ENCODE measurements at regions not wholly inside any gene's neighbourhood (a gene's known extent, or its start where the extent isn't known, plus 50 kb on each side); places are given as distances from the start of the nearest gene placed in this dataset.

DNA sequence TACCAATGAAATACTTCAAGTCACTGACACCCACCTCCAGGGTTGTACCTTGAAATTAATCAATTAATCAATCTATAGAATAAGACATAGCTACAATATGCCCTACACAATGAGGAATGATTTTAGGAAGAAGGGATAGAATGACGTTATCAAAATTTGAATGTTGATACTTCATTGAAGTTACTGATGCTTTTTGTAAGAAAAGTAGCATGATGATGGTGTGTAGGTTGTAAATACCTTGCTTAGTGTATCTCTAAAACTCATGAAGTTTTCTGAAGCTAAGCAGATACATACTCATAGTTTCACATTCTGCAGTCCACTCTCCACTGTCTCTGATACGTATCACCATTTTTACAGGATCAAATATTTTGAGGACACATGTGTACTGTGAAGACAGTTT is 670.4 kb upstream of the GOT2 start:
- Histone ChIP-seq H3K27me3 (ENCODE audit: control insufficient read depth in 1 of 2, insufficient read depth in 2 of 2, low read length in 2 of 2) (no peaks in the 10 kb centered on the region), H3K9me3 (ENCODE audit: control insufficient read depth in 2 of 2, low read length in 2 of 2) (no peaks in the 10 kb centered on the region), H3K36me3 (ENCODE audit: control insufficient read depth in 2 of 2, insufficient read depth in 2 of 2, low read length in 2 of 2) (no peaks in the 10 kb centered on the region), H3K27ac (ENCODE audit: low read length) (no peak overlapping the region), H3K9ac (ENCODE audit: low read length in 2 of 2) (no peak overlapping the region), H3K4me3 (ENCODE audit: low read length in 2 of 2) (no peak overlapping the region), H3K4me1 (ENCODE audit: control insufficient read depth, insufficient read depth, low read length) (no peaks in the 10 kb centered on the region)

DNA sequence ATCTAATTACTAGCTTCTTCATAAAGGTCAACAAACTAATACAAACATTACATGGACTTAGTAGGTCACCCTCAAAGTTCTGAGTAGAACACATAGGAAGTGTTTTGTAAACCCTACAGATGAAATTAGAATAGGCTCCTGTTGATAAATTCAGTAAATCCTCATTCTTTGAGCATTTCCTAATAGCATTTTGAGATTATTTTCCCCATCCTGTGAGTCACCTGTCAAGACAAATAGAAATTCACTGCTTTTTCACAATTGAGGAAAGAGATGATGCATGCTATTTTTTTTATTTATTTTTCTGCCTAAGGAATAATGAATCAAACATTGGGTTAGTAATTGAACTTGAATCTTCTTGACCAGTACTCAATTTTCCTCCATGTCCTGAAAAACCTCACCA is 666.7 kb upstream of the GOT2 start:
- Histone ChIP-seq H3K9me3 (ENCODE audit: control insufficient read depth in 2 of 2, low read length in 2 of 2) (no peaks in the 10 kb centered on the region), H3K27ac (ENCODE audit: low read length) (no peak overlapping the region), H3K9ac (ENCODE audit: low read length in 2 of 2) (no peak overlapping the region), H3K36me3 (ENCODE audit: control insufficient read depth in 2 of 2, insufficient read depth in 2 of 2, low read length in 2 of 2) (no peaks in the 10 kb centered on the region), H3K4me1 (ENCODE audit: control insufficient read depth, insufficient read depth, low read length) (no peaks in the 10 kb centered on the region), H3K27me3 (ENCODE audit: control insufficient read depth in 1 of 2, insufficient read depth in 2 of 2, low read length in 2 of 2) (no peaks in the 10 kb centered on the region), H3K4me3 (ENCODE audit: low read length in 2 of 2) (no peak overlapping the region)

DNA sequence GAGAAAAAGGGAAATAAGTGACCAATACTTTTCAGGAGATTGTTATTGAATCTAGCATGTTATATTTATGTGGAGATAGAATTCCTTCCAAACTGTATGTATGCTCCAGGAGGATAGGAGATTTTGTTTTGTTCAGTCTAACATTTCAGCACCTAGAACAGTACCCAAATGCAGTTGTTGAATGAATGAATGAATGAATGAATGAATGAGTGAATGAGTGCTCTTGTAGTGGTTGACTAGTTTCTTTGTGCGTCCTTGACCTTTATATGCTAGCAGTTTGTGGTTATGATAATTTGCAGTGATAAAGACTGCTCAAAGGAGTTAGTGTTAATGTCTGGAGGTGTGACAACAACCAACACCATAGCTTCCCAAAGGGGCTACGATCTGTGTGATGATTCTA is 663.5 kb upstream of the GOT2 start:
- no peak overlapping the region for H3K4me3 ChIP-seq (ENCODE audit: low read length in 2 of 2)
- H3K27me3 ChIP-seq (ENCODE audit: control insufficient read depth in 1 of 2, insufficient read depth in 2 of 2, low read length in 2 of 2): no peaks in the 10 kb centered on the region
- no peaks in the 10 kb centered on the region for H3K9me3 ChIP-seq (ENCODE audit: control insufficient read depth in 2 of 2, low read length in 2 of 2)
- H3K9ac ChIP-seq (ENCODE audit: low read length in 2 of 2): no peak overlapping the region
- H3K4me1 ChIP-seq (ENCODE audit: control insufficient read depth, insufficient read depth, low read length): no peaks in the 10 kb centered on the region
- no peak overlapping the region for H3K27ac ChIP-seq (ENCODE audit: low read length)
- H3K36me3 ChIP-seq (ENCODE audit: control insufficient read depth in 2 of 2, insufficient read depth in 2 of 2, low read length in 2 of 2): no peaks in the 10 kb centered on the region

DNA sequence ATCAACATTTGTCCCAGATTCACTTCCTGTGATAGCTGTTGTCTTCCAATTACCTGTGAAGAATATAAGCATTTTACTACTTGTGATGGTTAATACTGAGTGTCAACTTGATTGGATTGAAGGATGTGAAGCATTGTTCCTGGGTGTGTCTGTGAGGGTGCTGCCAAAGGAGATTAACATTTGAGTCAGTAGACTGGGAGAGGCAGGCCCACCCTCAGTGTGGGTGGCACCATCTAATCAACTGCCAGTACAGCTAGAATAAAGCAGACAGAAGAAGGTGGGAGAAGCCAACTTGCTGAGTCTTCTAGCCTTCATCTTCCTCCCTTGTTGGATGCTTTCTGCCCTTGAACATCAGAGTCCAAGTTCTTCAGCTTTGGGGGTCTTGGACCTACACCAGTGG is 660.4 kb upstream of the GOT2 start:
- Histone ChIP-seq H3K9me3 (ENCODE audit: control insufficient read depth in 2 of 2, low read length in 2 of 2) (no peaks in the 10 kb centered on the region), H3K4me3 (ENCODE audit: low read length in 2 of 2) (no peak overlapping the region), H3K27me3 (ENCODE audit: control insufficient read depth in 1 of 2, insufficient read depth in 2 of 2, low read length in 2 of 2) (no peaks in the 10 kb centered on the region), H3K36me3 (ENCODE audit: control insufficient read depth in 2 of 2, insufficient read depth in 2 of 2, low read length in 2 of 2) (no peaks in the 10 kb centered on the region), H3K27ac (ENCODE audit: low read length) (no peak overlapping the region), H3K9ac (ENCODE audit: low read length in 2 of 2) (no peak overlapping the region), H3K4me1 (ENCODE audit: control insufficient read depth, insufficient read depth, low read length) (no peaks in the 10 kb centered on the region)

DNA sequence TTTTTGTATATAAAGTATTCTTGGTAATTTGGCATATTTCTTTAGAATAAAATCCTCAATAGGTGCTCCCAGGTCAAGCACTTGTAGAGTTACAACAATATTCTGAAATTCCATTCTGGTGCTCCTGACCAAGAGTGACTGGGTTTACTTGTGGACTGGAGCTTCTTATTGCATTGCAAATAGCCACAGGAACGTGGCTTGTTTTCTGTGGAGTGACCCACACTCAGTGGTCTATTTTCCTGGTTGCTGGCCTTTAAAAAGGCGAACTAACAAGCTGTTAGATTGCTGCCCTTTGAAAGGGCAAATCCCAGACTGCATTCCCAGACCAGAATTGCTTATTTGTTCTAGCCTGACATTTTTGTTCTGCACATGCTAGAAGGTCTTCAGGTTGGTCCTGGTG is 658.8 kb upstream of the GOT2 start:
- Histone ChIP-seq H3K9me3 (ENCODE audit: control insufficient read depth in 2 of 2, low read length in 2 of 2) (no peaks in the 10 kb centered on the region), H3K27ac (ENCODE audit: low read length) (no peak overlapping the region), H3K4me1 (ENCODE audit: control insufficient read depth, insufficient read depth, low read length) (no peaks in the 10 kb centered on the region), H3K27me3 (ENCODE audit: control insufficient read depth in 1 of 2, insufficient read depth in 2 of 2, low read length in 2 of 2) (no peaks in the 10 kb centered on the region), H3K4me3 (ENCODE audit: low read length in 2 of 2) (no peak overlapping the region), H3K36me3 (ENCODE audit: control insufficient read depth in 2 of 2, insufficient read depth in 2 of 2, low read length in 2 of 2) (no peaks in the 10 kb centered on the region), H3K9ac (ENCODE audit: low read length in 2 of 2) (no peak overlapping the region)

DNA sequence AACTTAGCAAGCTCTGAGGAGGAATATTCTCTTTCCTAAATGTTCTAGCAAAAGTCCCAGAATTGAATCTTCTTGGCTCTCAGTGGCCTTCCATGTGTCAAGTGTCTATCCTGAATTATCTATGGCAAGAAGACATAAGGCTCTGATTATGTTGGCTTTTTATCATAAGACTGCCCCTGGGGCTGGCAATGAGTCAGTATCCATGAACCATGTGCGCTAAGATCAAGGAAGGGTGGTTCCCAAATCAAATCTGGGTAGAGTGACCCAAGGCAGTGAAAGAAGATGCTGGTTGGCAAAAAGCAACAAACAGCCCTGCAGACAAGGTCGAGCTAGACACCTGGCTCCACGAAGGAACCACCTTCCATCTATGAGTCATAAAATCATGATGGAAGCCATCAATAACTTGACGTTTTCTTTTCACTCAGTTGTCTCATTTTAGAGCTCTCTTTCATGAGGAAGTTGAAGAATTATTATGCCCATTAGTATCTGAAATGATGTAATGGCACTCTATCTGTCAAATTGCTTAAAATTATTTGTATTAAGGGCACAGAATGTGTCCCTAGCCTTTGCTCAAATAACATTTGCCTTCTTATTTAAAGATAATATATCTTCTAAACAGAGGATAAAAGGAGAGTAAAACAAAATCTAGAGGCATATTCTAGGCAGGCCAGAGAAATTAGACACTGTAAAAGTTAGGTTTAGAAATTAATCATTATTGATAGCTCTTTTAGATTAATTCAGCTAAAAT is 657.7 kb upstream of the GOT2 start:
- Histone ChIP-seq H3K9ac (ENCODE audit: low read length in 2 of 2) (no peak overlapping the region), H3K27ac (ENCODE audit: low read length) (no peak overlapping the region), H3K36me3 (ENCODE audit: control insufficient read depth in 2 of 2, insufficient read depth in 2 of 2, low read length in 2 of 2) (no peaks in the 10 kb centered on the region), H3K4me3 (ENCODE audit: low read length in 2 of 2) (no peak overlapping the region), H3K9me3 (ENCODE audit: control insufficient read depth in 2 of 2, low read length in 2 of 2) (no peaks in the 10 kb centered on the region), H3K27me3 (ENCODE audit: control insufficient read depth in 1 of 2, insufficient read depth in 2 of 2, low read length in 2 of 2) (no peaks in the 10 kb centered on the region), H3K4me1 (ENCODE audit: control insufficient read depth, insufficient read depth, low read length) (no peaks in the 10 kb centered on the region)

DNA sequence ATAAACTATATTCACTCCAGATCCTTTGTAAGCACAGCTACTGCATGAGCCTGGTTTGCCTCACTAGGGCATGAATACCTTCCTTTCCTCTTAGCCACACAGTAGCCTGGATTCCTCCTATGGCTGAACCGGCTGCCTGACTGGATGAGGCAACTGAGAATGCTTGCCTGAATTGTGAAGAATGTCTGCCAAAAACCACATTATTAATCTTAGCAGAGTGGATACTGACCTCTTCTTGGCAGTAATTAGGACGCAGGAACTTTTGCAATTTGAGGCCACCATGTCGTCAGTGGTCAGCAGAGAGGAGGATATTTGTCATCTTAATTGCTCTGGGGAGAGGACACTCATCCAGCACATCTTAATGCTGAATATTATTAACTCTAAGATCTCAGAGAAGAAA is 651.8 kb upstream of the GOT2 start:
- Histone ChIP-seq H3K9me3 (ENCODE audit: control insufficient read depth in 2 of 2, low read length in 2 of 2) (no peaks in the 10 kb centered on the region), H3K4me1 (ENCODE audit: control insufficient read depth, insufficient read depth, low read length) (peaks cover 2% of the 10 kb centered on the region), H3K27me3 (ENCODE audit: control insufficient read depth in 1 of 2, insufficient read depth in 2 of 2, low read length in 2 of 2) (no peaks in the 10 kb centered on the region), H3K9ac (ENCODE audit: low read length in 2 of 2) (no peak overlapping the region), H3K36me3 (ENCODE audit: control insufficient read depth in 2 of 2, insufficient read depth in 2 of 2, low read length in 2 of 2) (no peaks in the 10 kb centered on the region), H3K27ac (ENCODE audit: low read length) (no peak overlapping the region), H3K4me3 (ENCODE audit: low read length in 2 of 2) (no peak overlapping the region)

DNA sequence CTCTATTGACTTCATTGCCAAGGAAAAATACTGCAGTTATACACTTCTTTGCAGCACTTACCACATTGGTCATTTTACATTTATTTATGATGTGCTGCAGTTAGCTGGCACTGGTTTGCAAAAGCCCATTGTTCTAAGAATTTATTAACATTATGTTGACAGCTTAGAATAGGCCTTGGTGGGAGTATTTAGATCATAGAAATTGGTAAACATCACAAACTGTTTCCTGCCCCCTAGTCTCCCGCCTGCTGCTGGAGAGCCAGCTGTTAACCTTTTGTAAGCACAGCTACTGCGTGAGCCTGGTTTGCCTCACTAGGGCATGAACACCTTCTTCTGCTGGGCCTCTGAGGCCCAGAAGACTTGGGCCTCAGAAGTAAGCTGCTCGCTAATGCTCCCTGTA is 651.4 kb upstream of the GOT2 start:
- Histone ChIP-seq H3K27ac (ENCODE audit: low read length) (no peak overlapping the region), H3K4me1 (ENCODE audit: control insufficient read depth, insufficient read depth, low read length) (peaks cover 2% of the 10 kb centered on the region), H3K36me3 (ENCODE audit: control insufficient read depth in 2 of 2, insufficient read depth in 2 of 2, low read length in 2 of 2) (no peaks in the 10 kb centered on the region), H3K9me3 (ENCODE audit: control insufficient read depth in 2 of 2, low read length in 2 of 2) (no peaks in the 10 kb centered on the region), H3K27me3 (ENCODE audit: control insufficient read depth in 1 of 2, insufficient read depth in 2 of 2, low read length in 2 of 2) (no peaks in the 10 kb centered on the region), H3K4me3 (ENCODE audit: low read length in 2 of 2) (no peak overlapping the region), H3K9ac (ENCODE audit: low read length in 2 of 2) (no peak overlapping the region)

DNA sequence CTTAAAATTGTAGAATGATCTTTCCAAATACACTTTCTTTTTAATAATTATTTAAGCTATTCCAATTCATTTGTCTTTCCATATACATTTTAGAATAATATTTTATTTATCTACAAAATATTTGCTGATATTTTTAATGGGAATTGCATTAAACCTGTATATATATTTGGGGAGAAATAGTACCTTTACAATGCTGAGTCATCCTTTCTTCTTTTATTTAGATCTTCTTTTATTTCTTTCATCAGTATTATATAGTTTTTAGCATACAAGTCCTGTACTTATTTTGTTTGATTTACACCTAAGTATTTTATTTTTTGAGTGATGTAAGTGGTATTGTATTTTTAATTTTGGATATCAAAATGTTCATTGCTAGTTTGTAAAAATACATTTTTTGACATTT is 639.5 kb upstream of the GOT2 start:
- no peaks in the 10 kb centered on the region for H3K9me3 ChIP-seq (ENCODE audit: control insufficient read depth in 2 of 2, low read length in 2 of 2)
- no peak overlapping the region for H3K4me3 ChIP-seq (ENCODE audit: low read length in 2 of 2)
- no peak overlapping the region for H3K9ac ChIP-seq (ENCODE audit: low read length in 2 of 2)
- H3K36me3 ChIP-seq (ENCODE audit: control insufficient read depth in 2 of 2, insufficient read depth in 2 of 2, low read length in 2 of 2): no peaks in the 10 kb centered on the region
- no peak overlapping the region for H3K27ac ChIP-seq (ENCODE audit: low read length)
- H3K27me3 ChIP-seq (ENCODE audit: control insufficient read depth in 1 of 2, insufficient read depth in 2 of 2, low read length in 2 of 2): no peaks in the 10 kb centered on the region
- H3K4me1 ChIP-seq (ENCODE audit: control insufficient read depth, insufficient read depth, low read length): no peaks in the 10 kb centered on the region

DNA sequence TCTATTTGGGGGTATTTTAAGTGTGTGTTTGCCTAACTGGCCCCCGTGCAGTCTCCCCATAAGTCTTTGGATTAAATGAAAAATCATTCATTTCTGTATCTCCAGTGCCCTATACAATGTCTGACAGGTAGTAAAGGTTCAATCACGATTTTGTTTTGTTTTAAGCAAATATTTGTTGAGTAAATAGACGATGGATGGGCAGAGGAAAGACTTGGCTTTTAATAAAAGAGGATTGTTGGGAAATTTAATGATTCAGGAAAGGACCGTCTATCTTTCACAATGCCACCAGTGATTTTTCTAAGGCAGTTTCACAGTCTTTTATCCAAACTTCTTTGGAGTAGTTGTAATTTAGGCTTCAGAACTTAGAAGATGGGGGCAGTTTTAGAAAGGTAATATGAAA is 636.6 kb upstream of the GOT2 start:
- H3K36me3 ChIP-seq (ENCODE audit: control insufficient read depth in 2 of 2, insufficient read depth in 2 of 2, low read length in 2 of 2): no peaks in the 10 kb centered on the region
- no peaks in the 10 kb centered on the region for H3K4me1 ChIP-seq (ENCODE audit: control insufficient read depth, insufficient read depth, low read length)
- H3K27me3 ChIP-seq (ENCODE audit: control insufficient read depth in 1 of 2, insufficient read depth in 2 of 2, low read length in 2 of 2): no peaks in the 10 kb centered on the region
- no peaks in the 10 kb centered on the region for H3K9me3 ChIP-seq (ENCODE audit: control insufficient read depth in 2 of 2, low read length in 2 of 2)
- no peak overlapping the region for H3K27ac ChIP-seq (ENCODE audit: low read length)
- H3K9ac ChIP-seq (ENCODE audit: low read length in 2 of 2): no peak overlapping the region
- H3K4me3 ChIP-seq (ENCODE audit: low read length in 2 of 2): no peak overlapping the region

DNA sequence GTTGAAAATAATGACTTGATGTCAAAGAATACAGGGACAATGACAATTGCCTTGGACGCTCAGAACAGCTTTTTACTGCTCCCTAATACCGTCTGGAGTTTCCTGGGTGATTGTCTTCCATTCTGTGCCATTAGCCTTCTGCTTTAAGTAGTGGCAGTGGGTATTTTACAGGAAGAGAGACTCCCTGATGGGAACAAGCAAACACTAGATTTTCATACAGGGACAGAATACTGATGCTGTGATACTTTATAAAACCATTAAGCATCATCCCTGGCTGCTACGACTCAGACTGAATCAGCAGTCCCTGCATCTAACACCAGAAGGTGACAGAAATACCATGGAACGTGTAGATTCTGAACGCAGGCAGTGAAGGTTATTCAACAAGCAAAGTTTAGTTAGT is 635.4 kb upstream of the GOT2 start:
- Histone ChIP-seq H3K4me1 (ENCODE audit: control insufficient read depth, insufficient read depth, low read length) (no peaks in the 10 kb centered on the region), H3K27ac (ENCODE audit: low read length) (no peak overlapping the region), H3K9me3 (ENCODE audit: control insufficient read depth in 2 of 2, low read length in 2 of 2) (no peaks in the 10 kb centered on the region), H3K4me3 (ENCODE audit: low read length in 2 of 2) (no peak overlapping the region), H3K36me3 (ENCODE audit: control insufficient read depth in 2 of 2, insufficient read depth in 2 of 2, low read length in 2 of 2) (no peaks in the 10 kb centered on the region), H3K9ac (ENCODE audit: low read length in 2 of 2) (no peak overlapping the region), H3K27me3 (ENCODE audit: control insufficient read depth in 1 of 2, insufficient read depth in 2 of 2, low read length in 2 of 2) (no peaks in the 10 kb centered on the region)
